Upper lobe of left lung (tissue), 6 donors: ENCODE measurements at regions not wholly inside any gene's neighbourhood (a gene's known extent, or its start where the extent isn't known, plus 50 kb on each side); places are given as distances from the start of the nearest gene placed in this dataset.

ENCODE experiments used
- ATAC-seq, 2 donors: fragments of 200-7000 bp; cut with Tn5 transposase; one replicate each; pipeline ENCODE4 v1.9.1; 2022; ENCODE audit warnings: mild to moderate bottlenecking in 2 of 2, moderate library complexity in 2 of 2; ENCODE audit not compliant: low FRiP score in 2 of 2
- DNase-seq, 2 donors: peaks; one replicate each; pipeline ENCODE4 v3.0.0-alpha.2; 2019 to 2020
- H3K27ac ChIP-seq, 4 donors: fragments of 200-600 bp; sonication (generic); one replicate each; pipeline ENCODE4 v1.5.1; 2016 to 2019
- H3K27me3 ChIP-seq, 4 donors: fragments of 200-600 bp; sonication (generic); one replicate each; pipeline ENCODE4 v1.5.1; 2017 to 2019
- H3K36me3 ChIP-seq, 4 donors: fragments of 200-600 bp; sonication (generic); one replicate each; pipeline ENCODE4 v1.5.1; 2016 to 2019
- H3K4me1 ChIP-seq, 4 donors: fragments of 200-600 bp; sonication (generic); one replicate each; pipeline ENCODE4 v1.5.1; 2018 to 2019
- H3K4me3 ChIP-seq, 4 donors: fragments of 200-600 bp; sonication (generic); one replicate each; pipeline ENCODE4 v1.5.1; 2017 to 2019; ENCODE audit warnings: mild to moderate bottlenecking in 2 of 4, moderate library complexity in 1 of 4
- H3K9me3 ChIP-seq, 4 donors: fragments of 200-600 bp; sonication (generic); one replicate each; pipeline ENCODE4 v1.5.1; 2018 to 2019
- EP300 ChIP-seq, 4 donors: sonication (generic); formaldehyde crosslinking; IDR thresholded peaks; one replicate each; pipeline ENCODE4 v1.5.1; 2017; ENCODE audit warnings: antibody characterized with exemption in 4 of 4, control low read depth in 2 of 4
- POLR2A ChIP-seq, 4 donors: fragments of 450-650 bp; IDR thresholded peaks; one replicate each; pipeline ENCODE4 v1.5.1; 2016 to 2017; ENCODE audit warnings: antibody characterized with exemption in 4 of 4, mild to moderate bottlenecking in 2 of 4
- POLR2AphosphoS5 ChIP-seq, 2 donors: sonication (generic); formaldehyde crosslinking; IDR thresholded peaks; one replicate each; pipeline ENCODE4 v1.5.1; 2017; ENCODE audit warnings: antibody characterized with exemption in 2 of 2
- WGBS, 2 donors: methylation state at CpG; one replicate each; pipeline ENCODE4 v1.1.5; 2017 to 2018; 5-methylcytosine and 5-hydroxymethylcytosine counted together
- TF ChIP-seq, protein P1 (sequence below), 6 experiments: fragments of 450-650 bp in 4 of 6; fragments of 200-600 bp in 2 of 6; sonication (generic) in 2 of 6; IDR thresholded peaks; one replicate each; pipeline ENCODE4 v1.5.1; 2016 to 2019; ENCODE audit warnings: antibody characterized with exemption in 6 of 6
- donor health status: DM: no; HTN: no; CAD: no; lungs with moderate emphysema.
- donor health status: DM: no; HTN: yes; CAD: no; lungs with severe emphysema.

GRCh38 chr6:167759912-167760311 is 66.8 kb upstream of the AFDN start:
- Histone ChIP-seq H3K27ac (no peak overlapping the region), H3K27me3 (no peaks in the 10 kb centered on the region), H3K36me3 (no peaks in the 10 kb centered on the region), H3K4me3 (no peak overlapping the region), H3K9me3 (no peaks in the 10 kb centered on the region), H3K4me1 (peaks cover 3 to 13% (median 11%) of the 10 kb centered on the region in 4 donors)
- no peak for ATAC-seq
- no peak for DNase-seq
- TF ChIP-seq POLR2AphosphoS5 (IDR thresholded peaks at IDR 0.05) = no peak
- no peak for TF ChIP-seq POLR2A (IDR thresholded peaks at IDR 0.05)
- no peak for TF ChIP-seq EP300 (IDR thresholded peaks at IDR 0.05)
- TF ChIP-seq, protein P1, sequence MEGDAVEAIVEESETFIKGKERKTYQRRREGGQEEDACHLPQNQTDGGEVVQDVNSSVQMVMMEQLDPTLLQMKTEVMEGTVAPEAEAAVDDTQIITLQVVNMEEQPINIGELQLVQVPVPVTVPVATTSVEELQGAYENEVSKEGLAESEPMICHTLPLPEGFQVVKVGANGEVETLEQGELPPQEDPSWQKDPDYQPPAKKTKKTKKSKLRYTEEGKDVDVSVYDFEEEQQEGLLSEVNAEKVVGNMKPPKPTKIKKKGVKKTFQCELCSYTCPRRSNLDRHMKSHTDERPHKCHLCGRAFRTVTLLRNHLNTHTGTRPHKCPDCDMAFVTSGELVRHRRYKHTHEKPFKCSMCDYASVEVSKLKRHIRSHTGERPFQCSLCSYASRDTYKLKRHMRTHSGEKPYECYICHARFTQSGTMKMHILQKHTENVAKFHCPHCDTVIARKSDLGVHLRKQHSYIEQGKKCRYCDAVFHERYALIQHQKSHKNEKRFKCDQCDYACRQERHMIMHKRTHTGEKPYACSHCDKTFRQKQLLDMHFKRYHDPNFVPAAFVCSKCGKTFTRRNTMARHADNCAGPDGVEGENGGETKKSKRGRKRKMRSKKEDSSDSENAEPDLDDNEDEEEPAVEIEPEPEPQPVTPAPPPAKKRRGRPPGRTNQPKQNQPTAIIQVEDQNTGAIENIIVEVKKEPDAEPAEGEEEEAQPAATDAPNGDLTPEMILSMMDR (IDR thresholded peaks at IDR 0.05) = no peak
- 93 to 97% methylated on average over 11 to 16 of the region's 17 CpGs for WGBS, 2 donors

- Histone ChIP-seq H3K27ac (peak overlapping the region in 1 of 4 donors; percentile 52), H3K4me1 (peaks cover 3 to 13% (median 11%) of the 10 kb centered on the region in 4 donors), H3K9me3 (no peaks in the 10 kb centered on the region), H3K36me3 (no peaks in the 10 kb centered on the region), H3K27me3 (no peaks in the 10 kb centered on the region), H3K4me3 (no peak overlapping the region)
- TF ChIP-seq, protein P1 (IDR thresholded peaks at IDR 0.05) = no peak
- peak in 1 of 4 donors; percentile 30 for TF ChIP-seq EP300 (IDR thresholded peaks at IDR 0.05)
- peak in 1 of 2 donors; percentile 39 for TF ChIP-seq POLR2AphosphoS5 (IDR thresholded peaks at IDR 0.05)
- DNase-seq (peak in 1 of 2 donors; percentile 74), ATAC-seq (peak; percentile 66 to 78)
- 50 to 73% methylated on average over 14 to 18 of the region's 18 CpGs for WGBS, 2 donors
These were observed 65.5 kb upstream of the AFDN start for GRCh38 chr6:167760979-167761793.

DNA sequence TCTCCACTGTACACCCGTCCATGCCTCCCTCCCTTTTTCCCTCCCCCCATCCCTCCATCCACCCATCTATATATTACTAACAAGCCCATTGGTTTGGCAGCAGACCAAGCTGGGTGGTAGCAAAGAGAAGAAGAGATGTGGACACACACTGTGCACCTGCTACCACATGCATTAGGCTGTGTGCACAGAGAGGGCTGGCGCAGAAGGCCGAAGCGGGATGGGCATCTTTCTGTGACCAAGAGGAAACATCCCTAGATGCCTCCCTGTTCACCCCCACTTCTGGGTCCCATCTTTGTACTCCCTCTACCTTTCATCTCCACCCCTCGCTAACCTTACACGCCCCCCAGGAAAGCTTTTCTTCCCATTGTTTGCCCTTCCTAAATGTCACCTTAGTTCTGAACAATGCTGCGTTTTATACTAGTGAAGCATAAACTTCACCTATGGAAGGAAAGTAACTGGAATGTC is 64.9 kb upstream of the AFDN start:
- Histone ChIP-seq H3K9me3 (no peaks in the 10 kb centered on the region), H3K4me3 (no peak overlapping the region), H3K27me3 (no peaks in the 10 kb centered on the region), H3K36me3 (no peaks in the 10 kb centered on the region), H3K4me1 (peaks cover 3 to 13% (median 11%) of the 10 kb centered on the region in 4 donors), H3K27ac (peak overlapping the region in 1 of 4 donors; percentile 52)
- no peak for TF ChIP-seq EP300 (IDR thresholded peaks at IDR 0.05)
- TF ChIP-seq POLR2AphosphoS5 (IDR thresholded peaks at IDR 0.05) = no peak
- TF ChIP-seq POLR2A (IDR thresholded peaks at IDR 0.05) = no peak
- TF ChIP-seq, protein P1 (IDR thresholded peaks at IDR 0.05) = no peak
- WGBS, 2 donors = 81 to 95% methylated on average over 7 of the region's 7 CpGs
- DNase-seq (no peak), ATAC-seq (no peak)

- H3K27ac ChIP-seq = no peak overlapping the region
These were observed 64.3 kb upstream of the AFDN start for GRCh38 chr6:167762259-167762962.

More at GRCh38 chr6:167762259-167762962, 64.3 kb upstream of the AFDN start:
- Histone ChIP-seq H3K36me3 (no peaks in the 10 kb centered on the region), H3K27me3 (no peaks in the 10 kb centered on the region), H3K4me3 (no peak overlapping the region), H3K4me1 (peaks cover 3 to 13% (median 11%) of the 10 kb centered on the region in 4 donors), H3K9me3 (no peaks in the 10 kb centered on the region)
- 90 to 95% methylated on average over 9 of the region's 9 CpGs for WGBS, 2 donors
- no peak for DNase-seq
- TF ChIP-seq, protein P1 (IDR thresholded peaks at IDR 0.05) = no peak
- TF ChIP-seq POLR2A (IDR thresholded peaks at IDR 0.05) (no peak), EP300 (IDR thresholded peaks at IDR 0.05) (no peak), POLR2AphosphoS5 (IDR thresholded peaks at IDR 0.05) (no peak)
- no peak for ATAC-seq
